ENCODE measurements at regions not wholly inside any gene's neighbourhood (a gene's known extent, or its start where the extent isn't known, plus 50 kb on each side); places are given as distances from the start of the nearest gene placed in this dataset.

DNA sequence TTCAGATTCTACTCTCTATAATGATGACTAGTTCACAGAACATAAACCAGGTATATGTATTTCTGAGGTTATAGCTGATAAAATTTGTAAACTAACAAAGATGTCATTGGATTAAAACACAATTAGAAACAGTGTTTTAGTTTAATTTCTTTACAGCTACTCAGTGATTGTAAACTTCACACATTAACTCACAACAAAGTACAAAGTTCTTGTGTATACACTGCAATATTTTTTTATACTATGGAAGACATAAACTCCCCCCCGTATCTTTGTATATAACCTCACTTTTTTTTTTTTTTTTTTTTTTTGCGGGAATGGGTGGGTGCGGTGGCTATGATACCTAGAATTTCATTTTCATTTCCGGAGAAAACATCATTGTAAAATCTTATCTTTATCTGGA, 1043.2 kb downstream of the PCDH18 start:
- no peak overlapping the region for H3K4me3 ChIP-seq (replicated peaks; ENCODE audit: insufficient read depth, low read length)
- H3K27me3 ChIP-seq (ENCODE audit: insufficient read depth, poor library complexity, severe bottlenecking): no peaks in the 10 kb centered on the region
- no peak overlapping the region for H3K27ac ChIP-seq (replicated peaks)
- DNase-seq (ENCODE audit: low read depth in 1 of 2, low spot score in 1 of 2): no peak
- TF ChIP-seq POLR2AphosphoS5 (IDR thresholded peaks at IDR 0.05; ENCODE audit: low read depth): no peak
- TF ChIP-seq, protein P1, sequence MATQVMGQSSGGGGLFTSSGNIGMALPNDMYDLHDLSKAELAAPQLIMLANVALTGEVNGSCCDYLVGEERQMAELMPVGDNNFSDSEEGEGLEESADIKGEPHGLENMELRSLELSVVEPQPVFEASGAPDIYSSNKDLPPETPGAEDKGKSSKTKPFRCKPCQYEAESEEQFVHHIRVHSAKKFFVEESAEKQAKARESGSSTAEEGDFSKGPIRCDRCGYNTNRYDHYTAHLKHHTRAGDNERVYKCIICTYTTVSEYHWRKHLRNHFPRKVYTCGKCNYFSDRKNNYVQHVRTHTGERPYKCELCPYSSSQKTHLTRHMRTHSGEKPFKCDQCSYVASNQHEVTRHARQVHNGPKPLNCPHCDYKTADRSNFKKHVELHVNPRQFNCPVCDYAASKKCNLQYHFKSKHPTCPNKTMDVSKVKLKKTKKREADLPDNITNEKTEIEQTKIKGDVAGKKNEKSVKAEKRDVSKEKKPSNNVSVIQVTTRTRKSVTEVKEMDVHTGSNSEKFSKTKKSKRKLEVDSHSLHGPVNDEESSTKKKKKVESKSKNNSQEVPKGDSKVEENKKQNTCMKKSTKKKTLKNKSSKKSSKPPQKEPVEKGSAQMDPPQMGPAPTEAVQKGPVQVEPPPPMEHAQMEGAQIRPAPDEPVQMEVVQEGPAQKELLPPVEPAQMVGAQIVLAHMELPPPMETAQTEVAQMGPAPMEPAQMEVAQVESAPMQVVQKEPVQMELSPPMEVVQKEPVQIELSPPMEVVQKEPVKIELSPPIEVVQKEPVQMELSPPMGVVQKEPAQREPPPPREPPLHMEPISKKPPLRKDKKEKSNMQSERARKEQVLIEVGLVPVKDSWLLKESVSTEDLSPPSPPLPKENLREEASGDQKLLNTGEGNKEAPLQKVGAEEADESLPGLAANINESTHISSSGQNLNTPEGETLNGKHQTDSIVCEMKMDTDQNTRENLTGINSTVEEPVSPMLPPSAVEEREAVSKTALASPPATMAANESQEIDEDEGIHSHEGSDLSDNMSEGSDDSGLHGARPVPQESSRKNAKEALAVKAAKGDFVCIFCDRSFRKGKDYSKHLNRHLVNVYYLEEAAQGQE (IDR thresholded peaks at IDR 0.05; ENCODE audit: insufficient replicate concordance, low read depth): no peak
- TF ChIP-seq GABPA (IDR thresholded peaks at IDR 0.05; ENCODE audit: low read depth): no peak
- TF ChIP-seq, protein P2, sequence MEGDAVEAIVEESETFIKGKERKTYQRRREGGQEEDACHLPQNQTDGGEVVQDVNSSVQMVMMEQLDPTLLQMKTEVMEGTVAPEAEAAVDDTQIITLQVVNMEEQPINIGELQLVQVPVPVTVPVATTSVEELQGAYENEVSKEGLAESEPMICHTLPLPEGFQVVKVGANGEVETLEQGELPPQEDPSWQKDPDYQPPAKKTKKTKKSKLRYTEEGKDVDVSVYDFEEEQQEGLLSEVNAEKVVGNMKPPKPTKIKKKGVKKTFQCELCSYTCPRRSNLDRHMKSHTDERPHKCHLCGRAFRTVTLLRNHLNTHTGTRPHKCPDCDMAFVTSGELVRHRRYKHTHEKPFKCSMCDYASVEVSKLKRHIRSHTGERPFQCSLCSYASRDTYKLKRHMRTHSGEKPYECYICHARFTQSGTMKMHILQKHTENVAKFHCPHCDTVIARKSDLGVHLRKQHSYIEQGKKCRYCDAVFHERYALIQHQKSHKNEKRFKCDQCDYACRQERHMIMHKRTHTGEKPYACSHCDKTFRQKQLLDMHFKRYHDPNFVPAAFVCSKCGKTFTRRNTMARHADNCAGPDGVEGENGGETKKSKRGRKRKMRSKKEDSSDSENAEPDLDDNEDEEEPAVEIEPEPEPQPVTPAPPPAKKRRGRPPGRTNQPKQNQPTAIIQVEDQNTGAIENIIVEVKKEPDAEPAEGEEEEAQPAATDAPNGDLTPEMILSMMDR (IDR thresholded peaks at IDR 0.05; ENCODE audit: insufficient read depth, low read length): no peak

DNA sequence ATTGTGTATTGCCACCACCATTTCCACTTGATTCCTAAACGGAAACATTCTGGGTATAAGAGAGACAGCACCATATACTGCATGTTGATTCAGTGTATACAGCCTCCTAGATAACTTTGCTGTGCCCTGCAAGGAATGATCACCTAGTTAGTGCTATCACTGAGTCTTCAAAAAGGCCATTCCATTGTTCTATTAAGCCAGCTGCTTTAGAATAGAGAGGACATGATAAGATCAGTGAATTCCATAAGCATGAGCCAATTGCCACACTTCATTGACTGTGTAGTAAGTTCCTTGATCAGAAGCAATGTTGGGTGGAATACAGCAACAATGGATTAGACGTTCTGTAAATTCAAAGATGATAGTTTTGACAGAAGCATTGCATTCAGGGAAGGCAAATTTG, 1047.3 kb downstream of the PCDH18 start:
- Histone ChIP-seq H3K4me3 (replicated peaks; ENCODE audit: insufficient read depth, low read length) (no peak overlapping the region), H3K27ac (replicated peaks) (no peak overlapping the region), H3K27me3 (ENCODE audit: insufficient read depth, poor library complexity, severe bottlenecking) (no peaks in the 10 kb centered on the region)
- no peak for DNase-seq (ENCODE audit: low read depth in 1 of 2, low spot score in 1 of 2)
- no peak for TF ChIP-seq SPI1 (IDR thresholded peaks at IDR 0.05; ENCODE audit: borderline replicate concordance, low read depth)
- TF ChIP-seq, protein P2 (IDR thresholded peaks at IDR 0.05; ENCODE audit: insufficient read depth, low read length): no peak
- TF ChIP-seq GABPA (IDR thresholded peaks at IDR 0.05; ENCODE audit: low read depth): no peak
- TF ChIP-seq POLR2AphosphoS5 (IDR thresholded peaks at IDR 0.05; ENCODE audit: low read depth): no peak
- TF ChIP-seq, protein P1 (IDR thresholded peaks at IDR 0.05; ENCODE audit: insufficient replicate concordance, low read depth): no peak

DNA sequence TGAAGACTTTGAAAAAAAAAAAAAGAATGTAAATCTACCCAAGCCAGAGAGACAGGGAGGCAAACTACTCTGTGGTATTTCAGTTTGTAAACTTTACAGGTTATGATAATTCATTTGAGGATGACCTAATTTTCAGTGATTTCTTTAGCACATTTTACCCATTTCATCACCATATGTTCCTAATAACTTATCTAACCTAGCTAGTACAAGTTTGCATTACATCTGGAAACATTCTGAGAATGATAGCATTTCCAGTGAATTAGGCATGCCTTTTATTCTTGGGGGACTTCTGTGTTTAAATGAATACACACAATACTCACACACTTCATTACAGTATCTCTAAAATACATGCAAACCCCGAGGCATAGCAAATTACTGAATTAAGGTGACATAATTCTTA, 1055.5 kb downstream of the PCDH18 start:
- no peak overlapping the region for H3K27ac ChIP-seq (replicated peaks)
- no peak for DNase-seq (ENCODE audit: low read depth in 1 of 2, low spot score in 1 of 2)
- TF ChIP-seq GABPA (IDR thresholded peaks at IDR 0.05; ENCODE audit: low read depth) (no peak), POLR2AphosphoS5 (IDR thresholded peaks at IDR 0.05; ENCODE audit: low read depth) (no peak), SPI1 (IDR thresholded peaks at IDR 0.05; ENCODE audit: borderline replicate concordance, low read depth) (no peak)
- TF ChIP-seq, protein P2 (IDR thresholded peaks at IDR 0.05; ENCODE audit: insufficient read depth, low read length): no peak
- TF ChIP-seq, protein P1 (IDR thresholded peaks at IDR 0.05; ENCODE audit: insufficient replicate concordance, low read depth): no peak
- no peak overlapping the region for H3K4me3 ChIP-seq (replicated peaks; ENCODE audit: insufficient read depth, low read length)
- no peaks in the 10 kb centered on the region for H3K27me3 ChIP-seq (ENCODE audit: insufficient read depth, poor library complexity, severe bottlenecking)

Data from HL-60 (cell line).